SK-N-SH treated with all-trans-retinoic acid at 6 μM for 48 hours (cell line): ENCODE measurements at regions not wholly inside any gene's neighbourhood (a gene's known extent, or its start where the extent isn't known, plus 50 kb on each side); places are given as distances from the start of the nearest gene placed in this dataset.
"Not testable (repeated sequence)": the region's sequence is repeated elsewhere in the genome, so short reads cannot be mapped to it uniquely, and the experiment has no call there.

Source experiments
- ATAC-seq: fragments of 200-7000 bp; cut with Tn5 transposase; 3 replicates; pipeline ENCODE4 v1.9.1; 2020; ENCODE audit warnings: mild to moderate bottlenecking, moderate library complexity
- ARNTL ChIP-seq: fragments of 450-650 bp; formaldehyde crosslinking; IDR thresholded peaks from 2 replicates; pipeline ENCODE4 v1.5.0; 2020; ENCODE audit warnings: low read depth, mild to moderate bottlenecking, moderate library complexity, borderline replicate concordance
- BACH2 ChIP-seq: fragments of 250-450 bp; sonication (Bioruptor Pico); IDR thresholded peaks from 2 replicates; pipeline ENCODE4 v1.9.0; 2021; ENCODE audit warnings: mild to moderate bottlenecking, borderline replicate concordance
- CREB5 ChIP-seq: fragments of 250-450 bp; sonication (Bioruptor Pico); IDR thresholded peaks from 2 replicates; pipeline ENCODE4 v1.5.1; 2020; ENCODE audit warnings: low read depth, mild to moderate bottlenecking, moderate library complexity
- CSDC2 ChIP-seq: fragments of 250-450 bp; sonication (Bioruptor Pico); IDR thresholded peaks from 2 replicates; pipeline ENCODE4 v1.5.0; 2020; ENCODE audit warnings: mild to moderate bottlenecking, moderate library complexity
- CSRNP3 ChIP-seq: fragments of 250-450 bp; sonication (Bioruptor Pico); IDR thresholded peaks from 2 replicates; pipeline ENCODE4 v1.5.1; 2021; ENCODE audit warnings: mild to moderate bottlenecking, moderate library complexity
- ESRRG ChIP-seq: fragments of 250-450 bp; sonication (Bioruptor Pico); IDR thresholded peaks from 2 replicates; pipeline ENCODE4 v1.6.1; 2021; ENCODE audit warnings: mild to moderate bottlenecking
- GLIS3 ChIP-seq: fragments of 250-450 bp; sonication (Bioruptor Pico); IDR thresholded peaks from 2 replicates; pipeline ENCODE4 v1.5.0; 2020; ENCODE audit warnings: mild to moderate bottlenecking, moderate library complexity
- ISL1 ChIP-seq: fragments of 250-450 bp; sonication (Bioruptor Pico); IDR thresholded peaks from 2 replicates; pipeline ENCODE4 v2.1.2; 2022; ENCODE audit warnings: mild to moderate bottlenecking, moderate library complexity
- OSR1 ChIP-seq: fragments of 250-450 bp; sonication (Bioruptor Pico); IDR thresholded peaks from 2 replicates; pipeline ENCODE4 v1.8.0; 2022; ENCODE audit warnings: moderate library complexity, mild to moderate bottlenecking, inconsistent platforms
- PATZ1 ChIP-seq: fragments of 250-450 bp; sonication (Bioruptor Pico); IDR thresholded peaks from 2 replicates; pipeline ENCODE4 v1.8.0; 2020; ENCODE audit warnings: mild to moderate bottlenecking, moderate library complexity, borderline replicate concordance
- POU6F1 ChIP-seq: fragments of 250-450 bp; sonication (Bioruptor Pico); IDR thresholded peaks from 2 replicates; pipeline ENCODE4 v1.8.0; 2021; ENCODE audit warnings: low read depth, mild to moderate bottlenecking, moderate library complexity, borderline replicate concordance
- PPARA ChIP-seq: fragments of 250-450 bp; sonication (Bioruptor Pico); IDR thresholded peaks from 2 replicates; pipeline ENCODE4 v1.5.0; 2020; ENCODE audit warnings: mild to moderate bottlenecking, borderline replicate concordance
- RARB ChIP-seq: fragments of 250-450 bp; sonication (Bioruptor Pico); IDR thresholded peaks from 2 replicates; pipeline ENCODE4 v1.8.0; 2021; ENCODE audit warnings: mild to moderate bottlenecking, moderate library complexity
- SNAI2 ChIP-seq: fragments of 250-450 bp; sonication (Bioruptor Pico); IDR thresholded peaks from 2 replicates; pipeline ENCODE4 v1.5.0; 2020; ENCODE audit warnings: mild to moderate bottlenecking, moderate library complexity
- TOX ChIP-seq: fragments of 250-450 bp; sonication (Bioruptor Pico); IDR thresholded peaks from 2 replicates; pipeline ENCODE4 v1.8.0; 2021; ENCODE audit warnings: mild to moderate bottlenecking, moderate library complexity, borderline replicate concordance
- TSHZ2 ChIP-seq: fragments of 250-450 bp; sonication (Bioruptor Pico); IDR thresholded peaks from 2 replicates; pipeline ENCODE4 v1.5.0; 2020; ENCODE audit warnings: mild to moderate bottlenecking, moderate library complexity
- ZC3H10 ChIP-seq: fragments of 250-450 bp; sonication (Bioruptor Pico); IDR thresholded peaks from 2 replicates; pipeline ENCODE4 v1.5.1; 2021; ENCODE audit warnings: mild to moderate bottlenecking, moderate library complexity
- ZFP3 ChIP-seq: fragments of 250-450 bp; sonication (Bioruptor Pico); IDR thresholded peaks from 2 replicates; pipeline ENCODE4 v1.5.0; 2020; ENCODE audit warnings: mild to moderate bottlenecking, moderate library complexity
- ZFP30 ChIP-seq: fragments of 450-650 bp; formaldehyde crosslinking; IDR thresholded peaks from 2 replicates; pipeline ENCODE4 v1.5.0; 2022; ENCODE audit warnings: mild to moderate bottlenecking, moderate library complexity
- ZNF565 ChIP-seq: fragments of 450-650 bp; formaldehyde crosslinking; conservative IDR thresholded peaks from 2 replicates; pipeline ENCODE4 v1.5.0; 2020; ENCODE audit warnings: low read depth, mild to moderate bottlenecking, moderate library complexity
- ZNF70 ChIP-seq: fragments of 450-650 bp; formaldehyde crosslinking; IDR thresholded peaks from 2 replicates; pipeline ENCODE4 v1.5.0; 2020; ENCODE audit warnings: mild to moderate bottlenecking, moderate library complexity
- ZNF8 ChIP-seq: fragments of 450-650 bp; formaldehyde crosslinking; IDR thresholded peaks from 2 replicates; pipeline ENCODE4 v1.5.0; 2020; ENCODE audit warnings: mild to moderate bottlenecking, moderate library complexity

GRCh38 chr9:96108691-96109380 lies 193.1 kb downstream of the HSD17B3 start (continued):
- TF ChIP-seq PATZ1 (CRISPR knock-in tag) (no peak), PPARA (CRISPR knock-in tag) (no peak), ZC3H10 (no peak), ZNF565 (CRISPR knock-in tag) (no peak)
- TF ChIP-seq, all 23 proteins: peak for 0

- no peak for ATAC-seq
- TF ChIP-seq ZNF70 (CRISPR knock-in tag): no peak
- no peak for TF ChIP-seq GLIS3 (CRISPR knock-in tag)
- TF ChIP-seq CSDC2 (CRISPR knock-in tag): no peak
- TF ChIP-seq ZFP30 (CRISPR knock-in tag): no peak
- TF ChIP-seq ISL1 (CRISPR knock-in tag): no peak
- no peak for TF ChIP-seq RARB
- TF ChIP-seq ESRRG (CRISPR knock-in tag): no peak
- no peak for TF ChIP-seq BACH2
- TF ChIP-seq ZFP3 (CRISPR knock-in tag): no peak
- TF ChIP-seq CSRNP3: no peak
- TF ChIP-seq TSHZ2 (CRISPR knock-in tag): no peak
- TF ChIP-seq ZNF8 (CRISPR knock-in tag): no peak
Measured at GRCh38 chr9:96107436-96107835, 194.5 kb downstream of the HSD17B3 start.

- ATAC-seq: no peak
- TF ChIP-seq RARB (no peak), OSR1 (no peak), CSDC2 (CRISPR knock-in tag) (no peak), ZNF70 (CRISPR knock-in tag) (no peak), ARNTL (CRISPR knock-in tag) (no peak), PATZ1 (CRISPR knock-in tag) (no peak), ZC3H10 (no peak), PPARA (CRISPR knock-in tag) (no peak), TOX (CRISPR knock-in tag) (no peak), SNAI2 (no peak), BACH2 (no peak), POU6F1 (CRISPR knock-in tag) (no peak), ZNF8 (CRISPR knock-in tag) (no peak), ZFP30 (CRISPR knock-in tag) (no peak), CREB5 (no peak)
- TF ChIP-seq, all 23 proteins: peak for 0
Measured at GRCh38 chr9:96100385-96101300, 201.3 kb downstream of the HSD17B3 start.

GRCh38 chr9:96090630-96091029 lies 211.3 kb downstream of the HSD17B3 start:
- ATAC-seq: not testable (repeated sequence)
